B cell (primary cell): ENCODE measurements at regions not wholly inside any gene's neighbourhood (a gene's known extent, or its start where the extent isn't known, plus 50 kb on each side); places are given as distances from the start of the nearest gene placed in this dataset.

Experiments
- EZH2 ChIP-seq: IDR thresholded peaks from 2 replicates; pipeline ENCODE4 v1.6.1; 2012; ENCODE audit warnings: borderline replicate concordance, low read depth, mild to moderate bottlenecking, moderate library complexity, low read length; ENCODE audit not compliant: insufficient read depth, poor library complexity, severe bottlenecking
- TF ChIP-seq, protein P1 (sequence below): fragments of 200-600 bp; IDR thresholded peaks from one replicate; pipeline ENCODE4 v1.8.0; 2022; ENCODE audit warnings: antibody characterized with exemption, mild to moderate bottlenecking

DNA sequence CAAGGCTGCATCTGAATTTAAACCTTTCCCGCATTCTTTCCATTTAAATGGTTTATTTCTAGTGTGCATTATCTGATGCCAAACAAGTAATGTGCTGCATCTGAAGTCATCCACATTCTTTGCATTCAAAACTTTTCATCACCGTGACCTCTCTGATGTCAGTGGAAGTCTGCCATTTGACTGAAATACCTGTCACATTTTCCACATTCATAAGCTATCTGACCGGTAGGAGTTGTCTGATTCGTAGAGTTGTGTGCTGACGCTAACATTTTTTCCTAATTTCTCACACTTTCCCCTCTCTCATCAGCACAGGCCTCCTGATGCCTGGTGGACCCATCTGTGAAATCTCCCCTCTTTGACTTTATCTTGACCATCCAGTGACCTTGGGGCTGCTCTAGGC, 79.9 kb upstream of the BARX2 start:
- TF ChIP-seq, protein P1, sequence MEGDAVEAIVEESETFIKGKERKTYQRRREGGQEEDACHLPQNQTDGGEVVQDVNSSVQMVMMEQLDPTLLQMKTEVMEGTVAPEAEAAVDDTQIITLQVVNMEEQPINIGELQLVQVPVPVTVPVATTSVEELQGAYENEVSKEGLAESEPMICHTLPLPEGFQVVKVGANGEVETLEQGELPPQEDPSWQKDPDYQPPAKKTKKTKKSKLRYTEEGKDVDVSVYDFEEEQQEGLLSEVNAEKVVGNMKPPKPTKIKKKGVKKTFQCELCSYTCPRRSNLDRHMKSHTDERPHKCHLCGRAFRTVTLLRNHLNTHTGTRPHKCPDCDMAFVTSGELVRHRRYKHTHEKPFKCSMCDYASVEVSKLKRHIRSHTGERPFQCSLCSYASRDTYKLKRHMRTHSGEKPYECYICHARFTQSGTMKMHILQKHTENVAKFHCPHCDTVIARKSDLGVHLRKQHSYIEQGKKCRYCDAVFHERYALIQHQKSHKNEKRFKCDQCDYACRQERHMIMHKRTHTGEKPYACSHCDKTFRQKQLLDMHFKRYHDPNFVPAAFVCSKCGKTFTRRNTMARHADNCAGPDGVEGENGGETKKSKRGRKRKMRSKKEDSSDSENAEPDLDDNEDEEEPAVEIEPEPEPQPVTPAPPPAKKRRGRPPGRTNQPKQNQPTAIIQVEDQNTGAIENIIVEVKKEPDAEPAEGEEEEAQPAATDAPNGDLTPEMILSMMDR, result no peak
- no peak for TF ChIP-seq EZH2
